Stimulated activated CD4-positive, alpha-beta T cell treated with anti-CD3 and anti-CD28 coated beads, TNF-alpha, amount 100 ng/mL, for 4 hours (primary cell): ENCODE measurements at regions not wholly inside any gene's neighbourhood (a gene's known extent, or its start where the extent isn't known, plus 50 kb on each side); places are given as distances from the start of the nearest gene placed in this dataset.
"Not testable (repeated sequence)": the region's sequence is repeated elsewhere in the genome, so short reads cannot be mapped to it uniquely, and the experiment has no call there.

Source experiments
- DNase-seq, 3 experiments: peaks; one replicate each; pipeline ENCODE4 v3.0.0-alpha.2; 2020; ENCODE audit warnings: low read depth in 3 of 3

DNA sequence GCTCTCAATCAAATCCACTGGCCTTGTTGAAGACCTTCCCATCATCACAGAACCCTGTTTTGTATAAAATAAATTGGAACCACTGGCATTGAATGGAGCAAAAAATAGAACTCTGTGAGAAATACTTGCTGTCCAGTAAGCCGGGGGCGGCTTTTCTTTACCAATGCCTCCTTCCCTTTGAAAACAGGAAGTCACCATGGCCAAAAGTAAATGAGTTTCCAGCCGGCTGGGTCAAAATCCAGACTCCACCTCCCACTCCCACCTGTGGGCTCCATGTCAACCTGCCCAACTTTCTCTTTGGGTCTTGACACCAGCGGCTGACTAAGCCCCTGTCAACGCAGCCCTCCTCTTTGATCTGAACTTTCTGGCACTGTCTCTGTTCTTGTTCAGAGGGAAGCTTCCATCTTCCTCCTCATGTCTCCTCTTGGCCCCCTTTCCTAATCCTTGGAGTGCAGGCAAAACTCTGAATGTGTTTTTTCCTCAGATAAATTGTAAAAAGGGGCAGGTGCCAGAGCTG, 95.2 kb downstream of the TFAP2C start:
- no peak for DNase-seq

DNA sequence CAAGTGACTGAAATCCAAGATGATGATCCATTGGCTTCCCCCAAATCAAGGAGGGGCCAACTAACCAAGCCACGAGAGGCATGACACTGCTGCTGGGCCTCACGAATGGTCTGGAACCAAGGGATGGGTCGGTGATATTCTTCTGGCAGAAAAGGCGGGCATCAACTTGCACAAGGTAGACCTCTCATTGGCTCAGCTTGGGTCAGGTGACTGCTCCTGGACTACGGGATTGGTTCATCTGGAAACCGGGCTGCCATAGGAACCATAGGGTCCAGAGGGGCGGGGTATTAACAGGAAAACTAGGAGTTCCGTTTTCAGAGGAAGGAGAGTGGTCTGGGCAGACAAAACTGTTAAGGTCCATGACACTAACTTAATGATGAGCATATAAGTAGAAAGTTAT, 100.9 kb downstream of the TFAP2C start:
- DNase-seq, result no peak

DNA sequence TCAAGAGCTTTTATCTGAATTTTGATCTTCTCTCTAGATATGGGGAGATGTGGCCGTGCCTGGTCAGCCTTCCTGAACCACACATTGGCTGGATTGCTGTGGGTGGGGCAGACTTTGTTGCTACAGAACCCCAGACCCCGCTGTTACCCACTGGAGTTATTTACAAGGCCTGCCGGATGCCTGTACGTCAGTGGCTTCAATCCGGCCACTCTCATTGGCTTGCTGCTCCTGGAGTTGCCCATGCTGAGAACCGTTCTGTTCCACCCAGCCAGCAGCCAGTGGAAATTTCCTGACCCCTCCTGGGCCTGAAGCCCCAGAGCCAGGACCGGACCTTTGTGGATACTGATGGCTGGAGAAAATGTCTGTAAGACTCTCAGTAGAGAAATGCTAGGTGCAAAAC, 101.9 kb downstream of the TFAP2C start:
- no peak for DNase-seq

DNA sequence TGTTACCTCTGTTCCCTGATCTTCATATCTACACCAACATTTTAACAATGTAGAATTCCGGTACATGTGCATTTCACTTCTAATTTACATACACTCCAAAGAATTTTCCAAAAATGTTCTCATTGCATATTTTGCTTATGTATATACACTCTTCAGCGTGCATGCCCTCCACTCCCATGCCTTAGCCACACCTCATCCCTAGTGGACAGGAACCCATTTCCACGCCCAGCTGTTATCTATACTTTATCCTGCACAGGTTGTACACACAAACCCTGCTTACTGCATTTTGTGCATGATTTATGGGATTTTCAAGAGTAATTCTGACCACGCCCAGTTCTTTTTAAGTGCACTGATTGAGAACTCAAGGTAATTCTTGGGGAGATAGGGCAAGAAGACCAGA, 102.4 kb downstream of the TFAP2C start:
- DNase-seq, result no peak

DNA sequence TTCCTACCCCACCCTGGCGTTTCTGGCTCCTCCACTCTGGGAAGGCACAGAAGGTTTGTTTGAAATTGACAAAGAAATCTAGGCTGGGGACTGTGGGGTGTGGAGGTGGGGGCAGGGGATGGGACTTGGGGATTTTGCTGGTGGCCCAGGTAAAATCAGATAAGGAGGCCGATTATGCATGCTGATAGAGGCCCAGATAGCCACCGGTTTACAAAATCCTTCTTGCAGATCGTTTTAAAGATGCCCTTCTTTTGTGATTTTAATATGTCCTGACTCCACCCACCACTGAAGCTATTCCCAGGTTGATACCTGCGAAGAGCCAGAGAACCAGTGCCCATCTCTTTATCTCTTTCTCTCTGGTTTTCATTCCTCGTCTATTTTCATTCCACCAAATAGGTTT, 104.9 kb downstream of the TFAP2C start:
- DNase-seq, result no peak

DNA sequence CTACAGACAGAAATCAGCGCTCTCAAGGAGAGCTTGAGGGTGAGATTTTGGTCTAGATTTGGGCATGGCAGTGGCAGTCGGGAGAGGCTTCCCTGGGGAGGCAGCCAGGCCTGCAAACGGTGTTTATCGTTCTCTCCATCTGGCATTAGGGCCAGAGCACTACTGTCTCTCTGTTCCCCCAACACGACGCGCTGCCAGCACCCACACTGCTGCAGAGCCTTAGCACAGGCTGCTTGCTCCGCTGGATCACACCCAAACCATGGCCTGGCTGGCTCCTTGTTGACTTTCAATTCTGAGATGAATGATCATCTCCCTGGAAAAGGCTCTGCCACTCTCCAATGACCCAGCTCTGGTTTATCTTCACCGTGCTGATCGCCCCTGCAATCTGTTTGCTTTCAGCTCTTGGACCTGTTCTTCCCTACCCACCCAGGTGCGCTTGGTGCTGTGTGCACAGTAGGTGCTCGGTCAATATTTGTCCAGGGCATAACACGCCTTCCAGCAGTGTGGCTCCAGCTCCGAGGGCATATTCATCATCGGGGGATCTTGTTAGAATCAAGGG, 106.1 kb downstream of the TFAP2C start:
- DNase-seq, result no peak

DNA sequence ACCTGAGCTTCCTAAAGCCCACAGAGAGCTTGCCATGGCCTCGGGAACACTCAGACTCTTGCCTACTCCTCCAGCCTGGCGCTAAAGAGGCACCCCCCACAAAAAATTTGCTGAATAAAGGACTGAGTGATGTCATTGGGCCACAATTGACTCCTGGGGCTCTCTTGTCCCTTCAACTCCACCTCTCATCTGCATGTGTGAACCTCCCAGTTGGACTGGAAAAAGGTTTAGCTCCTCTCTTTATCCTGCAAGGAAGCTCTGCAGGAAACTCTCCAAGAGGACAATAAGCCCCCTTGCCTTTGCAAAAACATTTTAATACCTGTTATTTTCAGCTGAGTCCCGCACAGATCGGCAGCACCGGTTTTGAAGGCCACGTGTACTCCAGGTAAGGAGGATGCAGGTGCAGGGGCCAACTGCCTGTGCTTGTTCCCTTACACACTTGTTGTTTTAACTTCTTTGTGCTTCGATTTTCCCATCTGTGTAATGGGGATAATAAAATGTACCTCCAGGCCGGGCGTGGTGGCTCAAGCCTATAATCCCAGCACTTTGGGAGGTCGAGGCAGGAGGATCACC, 107.3 kb downstream of the TFAP2C start:
- DNase-seq, result no peak

DNA sequence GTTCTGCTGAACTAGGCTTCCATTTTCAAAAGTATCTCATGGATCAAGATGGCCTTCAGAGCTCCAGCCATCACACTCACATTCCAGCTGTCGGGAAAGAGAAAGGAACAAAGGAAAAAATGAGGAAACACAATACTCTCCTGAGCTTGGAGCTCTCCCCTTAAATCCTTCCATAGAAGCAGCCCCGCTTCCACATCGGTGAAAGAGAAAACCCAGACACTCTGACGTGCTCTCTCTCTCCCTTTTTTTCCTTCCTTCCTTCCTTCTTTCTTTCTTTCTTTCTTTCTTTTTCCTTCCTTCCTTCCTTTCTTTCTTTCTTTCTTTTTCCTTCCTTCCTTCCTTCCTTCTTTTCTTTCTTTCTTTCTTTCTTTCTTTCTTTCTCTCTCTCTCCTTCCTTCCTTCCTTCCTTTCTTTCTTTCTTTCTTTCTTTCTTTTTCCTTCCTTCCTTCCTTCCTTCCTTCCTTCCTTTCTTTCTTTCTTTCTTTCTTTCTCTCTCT, 115.3 kb downstream of the TFAP2C start:
- not testable (repeated sequence) for DNase-seq

DNA sequence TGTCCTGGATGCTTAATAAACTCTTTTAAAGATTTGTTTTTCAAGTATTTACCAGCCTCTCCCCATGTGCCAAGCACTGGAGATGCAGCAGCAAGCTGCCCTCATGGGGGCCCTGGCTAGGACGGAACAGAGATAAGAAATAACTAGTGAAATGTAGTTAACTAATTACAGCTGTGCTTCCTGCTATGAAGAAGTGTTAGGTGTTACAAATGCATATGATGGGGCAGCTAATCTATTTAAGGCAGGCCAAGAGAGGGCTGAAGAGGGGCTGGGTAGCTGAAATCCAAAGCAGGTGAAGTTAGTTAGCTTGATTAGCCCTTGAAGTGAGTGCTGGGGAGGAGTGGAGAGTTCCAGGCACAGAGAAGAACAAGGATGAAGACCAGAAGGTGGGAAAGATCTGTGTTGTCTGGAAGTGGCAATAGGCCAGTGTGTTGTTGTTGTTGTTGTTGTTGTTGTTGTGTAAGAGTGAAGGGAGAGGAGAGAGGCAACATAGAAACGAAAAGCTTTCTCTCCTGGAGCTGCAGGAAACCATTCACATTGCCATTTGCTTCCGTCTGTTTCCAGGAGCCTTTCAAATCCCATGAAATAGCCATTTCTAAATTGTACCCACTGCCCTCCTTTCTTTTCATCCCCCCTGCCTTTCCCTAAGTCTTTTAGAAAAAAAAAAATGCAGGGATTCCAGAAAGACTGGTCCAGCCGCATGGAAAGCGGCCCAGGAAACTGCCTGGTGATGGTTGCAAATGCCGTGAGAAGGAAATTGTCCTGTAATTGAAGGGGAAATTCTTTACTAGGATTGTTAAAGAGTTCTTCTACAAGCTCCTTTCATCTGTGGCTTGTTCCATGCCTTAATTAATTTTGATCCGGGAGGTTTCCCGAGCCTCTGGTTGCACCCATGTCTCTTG, 119.6 kb downstream of the TFAP2C start:
- no peak for DNase-seq

DNA sequence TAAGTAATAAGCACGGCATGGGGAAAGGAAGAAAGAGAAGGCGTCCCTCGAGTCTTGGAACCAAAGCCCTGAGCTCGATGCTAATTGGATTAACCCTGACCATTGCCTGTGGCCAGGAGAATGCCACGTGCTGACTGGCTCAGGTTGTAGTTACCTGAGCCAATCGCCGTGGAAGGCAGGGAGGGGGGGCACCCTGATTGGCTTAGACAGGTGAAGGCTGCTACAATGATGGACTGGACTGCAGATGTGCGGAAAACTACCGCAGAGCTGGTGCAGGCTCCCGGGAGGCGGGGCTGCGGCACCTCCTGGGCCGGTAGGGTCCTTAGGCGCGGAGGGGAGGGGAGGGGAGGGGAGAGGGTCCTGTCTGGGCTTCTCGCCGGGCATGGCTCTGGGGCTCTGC, 121.3 kb downstream of the TFAP2C start:
- no peak for DNase-seq

DNA sequence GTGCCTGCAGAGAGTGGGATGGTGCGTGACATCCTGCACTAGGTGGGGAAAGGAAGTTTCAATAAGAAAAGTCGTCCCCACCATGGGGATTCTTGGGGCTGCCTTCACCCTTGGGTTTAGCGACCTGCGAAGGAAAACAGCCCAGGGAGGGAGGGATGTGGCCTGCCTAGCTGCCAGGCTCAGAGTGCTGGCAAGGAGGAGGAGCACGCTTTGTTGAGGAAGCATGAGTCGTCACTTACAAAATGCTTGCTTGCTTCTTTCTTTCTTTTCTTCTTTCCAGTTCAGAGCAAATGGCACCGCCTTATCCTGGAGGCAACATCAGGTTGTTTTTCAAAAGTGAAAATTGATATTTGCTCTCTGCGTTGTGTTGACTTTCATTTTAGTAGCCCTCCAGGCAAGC, 123.2 kb downstream of the TFAP2C start:
- DNase-seq, result no peak

DNA sequence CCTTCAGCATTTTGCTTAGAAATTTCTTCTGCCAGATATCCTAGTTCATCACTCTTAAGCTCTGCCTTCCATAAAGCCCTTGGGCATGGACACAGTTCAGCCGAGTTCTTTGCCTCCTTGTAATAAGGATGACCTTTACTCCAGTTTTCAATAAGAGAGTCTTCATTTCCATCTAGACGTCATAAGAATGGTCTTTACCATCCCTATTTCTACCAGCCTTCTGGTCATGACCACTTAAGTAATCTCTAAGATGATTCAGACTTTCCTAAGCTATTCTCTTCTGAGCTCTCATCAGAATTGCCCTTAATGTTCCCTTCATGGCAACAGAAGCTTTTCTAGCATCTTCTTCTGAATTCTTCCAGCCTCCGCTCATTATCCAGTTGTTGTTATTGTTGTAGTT, 126.1 kb downstream of the TFAP2C start:
- no peak for DNase-seq

DNA sequence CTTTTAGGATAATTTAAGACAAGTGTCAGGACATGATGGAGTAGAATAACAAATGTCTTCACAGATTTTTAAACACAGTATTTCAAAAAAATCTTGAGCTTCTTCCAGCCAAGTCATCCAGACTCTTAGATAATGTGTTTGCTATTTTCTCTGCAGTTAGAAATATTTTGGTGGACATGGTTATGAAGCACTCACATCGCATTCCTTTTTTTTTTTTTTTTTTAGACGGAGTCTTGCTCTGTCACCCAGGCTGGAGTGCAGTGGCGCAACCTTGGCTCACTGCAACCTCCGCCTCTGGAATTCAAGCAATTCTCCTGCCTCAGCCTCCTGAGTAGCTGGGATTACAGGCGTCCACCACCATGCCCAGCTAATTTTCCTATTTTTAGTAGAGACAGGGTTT, 127.6 kb downstream of the TFAP2C start:
- not testable (repeated sequence) for DNase-seq

DNA sequence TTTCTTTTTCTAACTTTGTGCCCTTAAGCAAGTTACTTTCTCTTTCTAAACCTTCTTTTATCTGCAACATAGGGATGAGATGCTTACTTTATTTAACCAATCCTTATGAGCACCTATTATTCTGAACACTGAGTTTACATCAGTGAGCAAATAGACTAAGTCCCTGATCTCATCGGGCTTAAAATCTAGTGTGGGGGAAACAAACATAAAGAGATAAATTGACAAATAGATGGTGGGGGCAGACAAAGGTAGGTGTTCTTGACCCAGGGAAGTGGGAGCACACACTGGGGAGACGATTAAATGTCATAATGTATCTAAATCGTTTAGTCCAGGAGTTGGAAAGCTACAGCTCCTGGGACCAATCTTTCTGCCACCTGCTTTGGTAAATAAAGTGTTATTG, 129.6 kb downstream of the TFAP2C start:
- no peak for DNase-seq

DNA sequence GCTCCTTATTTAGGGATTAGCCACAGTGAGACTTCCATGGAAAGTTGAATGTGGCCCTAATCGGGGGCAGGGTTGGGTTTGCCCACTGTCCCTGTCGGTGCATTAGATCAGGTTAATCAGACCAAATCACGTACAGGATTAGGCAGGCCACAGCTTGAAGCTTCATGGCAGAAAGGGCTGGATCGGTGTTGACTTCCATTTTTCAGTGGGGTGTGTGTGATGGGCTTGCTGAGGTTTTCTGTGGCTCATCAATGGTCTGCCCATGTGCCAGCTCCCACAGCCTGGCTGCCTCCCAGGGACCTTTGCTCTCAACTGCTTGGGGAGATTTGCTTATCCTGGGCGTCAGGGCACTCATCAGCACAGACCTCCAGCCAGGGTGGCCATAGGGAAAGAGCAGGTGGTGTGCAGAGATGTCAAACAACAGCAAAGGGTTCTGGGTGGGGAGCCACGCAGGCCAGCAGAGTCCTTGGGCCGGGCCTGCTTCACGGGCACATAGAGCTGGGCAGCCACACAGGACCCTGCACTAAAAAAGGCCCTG, 130.7 kb downstream of the TFAP2C start:
- no peak for DNase-seq

DNA sequence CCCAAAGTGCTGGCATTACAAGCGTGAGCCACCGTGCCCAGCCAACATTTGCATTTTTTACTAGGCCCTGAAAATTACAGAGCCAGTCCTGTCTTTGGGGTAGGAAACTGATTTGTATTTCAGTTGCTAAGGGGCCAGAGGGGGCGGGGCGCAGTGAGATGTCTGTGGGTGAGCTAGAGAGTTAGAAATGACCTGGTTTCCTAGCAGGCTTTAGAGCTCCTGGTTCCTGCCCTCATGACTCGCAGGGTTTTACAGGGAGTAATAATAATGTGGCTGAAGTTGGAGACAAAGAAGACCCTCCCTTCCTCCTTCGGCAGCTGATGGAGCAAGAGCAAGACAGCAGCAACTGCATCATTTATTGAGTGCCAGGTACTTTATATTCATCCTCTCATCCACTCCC, 131.5 kb downstream of the TFAP2C start:
- no peak for DNase-seq

DNA sequence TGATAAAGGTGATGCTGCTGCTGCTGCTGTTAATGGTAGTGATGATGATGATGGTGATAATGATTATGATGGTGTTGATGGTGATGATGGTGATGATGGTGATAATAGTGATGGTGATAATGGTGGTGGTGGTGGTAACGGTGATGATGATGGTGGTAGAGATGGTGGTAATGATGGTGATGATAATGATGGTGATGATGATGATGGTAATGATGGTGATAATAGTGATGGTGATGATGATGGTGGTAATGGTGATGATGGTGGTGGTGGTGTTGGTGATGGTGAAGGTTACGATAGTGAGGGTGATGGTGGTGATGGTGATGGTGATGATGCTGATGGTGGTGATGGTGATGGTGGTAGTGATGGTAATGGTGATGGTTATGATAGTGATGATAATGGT, 132.3 kb downstream of the TFAP2C start:
- no peak for DNase-seq

DNA sequence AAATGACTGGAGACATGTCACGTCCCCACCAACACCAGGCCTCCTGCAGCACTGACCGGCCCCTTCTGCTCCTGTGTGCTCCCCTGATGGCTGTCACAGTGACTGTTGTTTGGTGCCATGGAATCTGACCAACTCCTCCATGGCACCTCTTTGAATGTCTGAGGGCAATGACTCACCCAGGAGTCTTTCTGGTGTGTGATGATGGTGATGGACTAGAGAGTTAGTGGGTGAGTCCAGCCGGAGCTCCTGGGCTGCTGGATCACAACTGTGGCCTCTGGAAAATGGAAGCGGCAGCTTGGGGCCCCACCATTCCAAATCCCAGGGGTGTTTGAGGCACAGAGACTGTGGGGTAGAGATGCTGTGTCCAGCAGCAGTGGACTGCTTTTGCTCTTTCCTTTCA, 133.3 kb downstream of the TFAP2C start:
- DNase-seq, result no peak

DNA sequence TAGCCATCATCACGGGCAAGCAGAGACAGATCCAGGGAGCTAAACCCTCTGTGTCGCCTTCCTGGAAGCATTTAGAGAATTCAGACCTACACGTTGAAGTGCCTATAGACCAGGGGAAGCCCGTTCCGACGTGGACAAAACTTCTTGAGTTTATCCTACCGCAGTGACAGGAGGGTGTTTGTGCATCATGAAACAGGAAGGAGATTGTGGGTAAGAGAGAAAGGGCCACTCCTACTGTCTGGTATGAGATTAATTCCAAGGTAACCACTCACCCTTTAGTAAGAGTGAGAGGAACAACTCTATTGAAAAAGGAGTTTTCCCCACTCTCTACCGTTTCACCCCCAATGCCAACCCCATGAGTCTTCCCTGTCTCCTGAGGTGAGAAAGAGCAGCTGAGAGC, 133.7 kb downstream of the TFAP2C start:
- no peak for DNase-seq

DNA sequence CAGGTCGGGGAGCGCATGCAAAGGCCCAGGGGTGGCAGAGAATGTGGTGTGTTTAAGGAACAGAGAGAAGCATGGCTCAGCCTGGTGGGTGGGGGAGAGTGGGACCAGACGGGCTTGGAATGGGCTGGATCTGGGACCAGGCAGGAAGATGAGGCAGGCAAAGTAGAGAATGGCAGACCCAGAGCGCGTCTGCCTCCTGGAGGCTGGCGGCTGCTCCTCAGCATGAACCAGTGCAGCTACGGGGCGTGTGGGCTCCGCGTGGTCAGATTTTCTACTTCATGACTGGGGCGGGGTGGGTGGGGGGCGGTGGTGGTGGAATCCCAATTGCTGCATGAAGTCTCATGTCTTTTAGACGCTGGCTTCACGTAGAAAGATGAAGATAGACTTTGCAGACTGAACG, 135.6 kb downstream of the TFAP2C start:
- DNase-seq, result no peak

DNA sequence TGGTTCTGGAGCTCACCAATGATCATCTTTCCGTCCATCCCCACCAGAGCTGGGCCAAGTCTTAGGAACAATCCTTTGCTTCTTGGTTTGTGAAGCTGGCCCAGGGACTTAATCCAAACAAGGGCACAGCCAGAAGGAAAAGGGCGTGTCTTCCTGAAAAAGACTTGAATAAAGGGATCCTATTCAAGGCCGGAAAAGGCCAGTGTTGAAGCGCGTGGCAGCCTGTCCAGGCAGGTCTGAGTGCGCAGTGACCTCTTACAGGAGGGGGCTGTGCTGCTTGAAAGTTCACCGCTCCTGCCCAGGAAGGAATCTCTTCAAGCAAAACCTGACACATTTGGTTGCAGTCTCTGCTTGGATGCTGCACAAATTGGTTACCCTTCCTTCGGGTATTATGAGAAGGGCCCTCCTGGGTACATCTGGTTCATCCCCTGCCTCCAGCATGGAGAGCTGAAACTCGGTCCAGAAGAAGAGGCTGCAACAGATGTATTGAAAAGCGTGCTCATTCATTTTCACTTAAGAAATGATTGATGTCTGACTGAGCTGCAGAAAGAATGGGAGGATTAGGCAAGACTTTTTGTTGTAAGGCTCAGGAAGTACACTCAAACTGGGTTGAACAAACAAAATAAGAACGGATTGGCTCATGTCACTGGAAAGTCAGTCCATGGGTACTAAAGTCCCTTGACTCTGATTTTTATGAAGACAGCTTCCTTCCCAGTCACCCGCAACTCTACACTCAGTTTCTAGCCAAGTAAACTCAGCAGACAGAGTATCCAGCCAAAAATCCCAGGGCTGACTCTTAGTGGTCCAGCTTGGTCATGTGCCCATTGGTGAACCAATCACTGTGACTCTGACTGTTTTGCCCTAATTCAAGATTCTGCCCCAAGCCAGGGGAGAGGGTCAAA, 136.3 kb downstream of the TFAP2C start:
- DNase-seq, result no peak

DNA sequence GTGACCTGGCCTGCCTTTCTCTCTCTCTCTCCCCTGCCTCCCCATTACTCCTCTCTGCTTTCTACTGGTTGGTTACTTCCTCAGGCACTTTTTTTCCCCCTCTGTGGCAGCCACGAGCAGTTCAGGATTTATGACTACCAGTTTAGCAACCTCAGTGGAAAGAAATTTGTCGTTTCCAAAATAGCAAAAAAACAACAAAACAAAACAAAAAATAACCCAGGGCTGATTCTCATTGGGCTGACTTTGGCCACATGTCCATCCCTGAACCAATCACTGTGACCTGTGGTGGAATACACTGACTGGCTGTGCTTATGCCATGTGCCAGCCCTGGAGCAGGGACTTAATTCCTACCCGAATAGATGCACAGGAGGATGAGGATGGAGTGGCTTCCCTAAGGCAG, 137.4 kb downstream of the TFAP2C start:
- no peak for DNase-seq
